ENCODE measurements at regions not wholly inside any gene's neighbourhood (a gene's known extent, or its start where the extent isn't known, plus 50 kb on each side); places are given as distances from the start of the nearest gene placed in this dataset.

GRCh38 chr7:155995183-155995612 is 182.9 kb upstream of the SHH start:
- no peak for DNase-seq (ENCODE audit: low read depth in 2 of 2)

- DNase-seq (ENCODE audit: low read depth in 2 of 2), result no peak
Measured at GRCh38 chr7:155994279-155994811, 182.1 kb upstream of the SHH start.

GRCh38 chr7:155993420-155994278 is 181.4 kb upstream of the SHH start:
- no peak for DNase-seq (ENCODE audit: low read depth in 2 of 2)

GRCh38 chr7:155992974-155993373 is 180.7 kb upstream of the SHH start:
- DNase-seq (ENCODE audit: low read depth in 2 of 2), result no peak

- DNase-seq (ENCODE audit: low read depth in 2 of 2), result no peak
Measured at GRCh38 chr7:155992538-155992937, 180.3 kb upstream of the SHH start.

- DNase-seq (ENCODE audit: low read depth in 2 of 2), result no peak
Measured at GRCh38 chr7:155992107-155992506, 179.8 kb upstream of the SHH start.

- no peak for DNase-seq (ENCODE audit: low read depth in 2 of 2)
Measured at GRCh38 chr7:155991470-155991869, 179.2 kb upstream of the SHH start.

- DNase-seq (ENCODE audit: low read depth in 2 of 2), result no peak
Measured at GRCh38 chr7:155988416-155988815, 176.2 kb upstream of the SHH start.

- DNase-seq (ENCODE audit: low read depth in 2 of 2), result no peak
Measured at GRCh38 chr7:155987681-155988235, 175.5 kb upstream of the SHH start.

- DNase-seq (ENCODE audit: low read depth in 2 of 2), result no peak
Measured at GRCh38 chr7:155986497-155987160, 174.4 kb upstream of the SHH start.

- no peak for DNase-seq (ENCODE audit: low read depth in 2 of 2)
Measured at GRCh38 chr7:155985518-155986250, 173.4 kb upstream of the SHH start.

- no peak for DNase-seq (ENCODE audit: low read depth in 2 of 2)
Measured at GRCh38 chr7:155984609-155985405, 172.5 kb upstream of the SHH start.

- DNase-seq (ENCODE audit: low read depth in 2 of 2), result no peak
Measured at GRCh38 chr7:155984028-155984580, 171.8 kb upstream of the SHH start.

GRCh38 chr7:155983176-155983815 is 171.0 kb upstream of the SHH start:
- no peak for DNase-seq (ENCODE audit: low read depth in 2 of 2)

- DNase-seq (ENCODE audit: low read depth in 2 of 2), result no peak
Measured at GRCh38 chr7:155981703-155982102, 169.4 kb upstream of the SHH start.

- no peak for DNase-seq (ENCODE audit: low read depth in 2 of 2)
Measured at GRCh38 chr7:155980841-155981240, 168.6 kb upstream of the SHH start.

- DNase-seq (ENCODE audit: low read depth in 2 of 2), result no peak
Measured at GRCh38 chr7:155979994-155980393, 167.7 kb upstream of the SHH start.

- DNase-seq (ENCODE audit: low read depth in 2 of 2), result no peak
Measured at GRCh38 chr7:155979566-155979965, 167.3 kb upstream of the SHH start.

GRCh38 chr7:155975490-155975889 is 163.2 kb upstream of the SHH start:
- no peak for DNase-seq (ENCODE audit: low read depth in 2 of 2)

GRCh38 chr7:155974186-155974897 is 162.1 kb upstream of the SHH start:
- DNase-seq (ENCODE audit: low read depth in 2 of 2), result no peak

Data from fibroblast of skin of left quadriceps (primary cell).